ENCODE measurements at regions not wholly inside any gene's neighbourhood (a gene's known extent, or its start where the extent isn't known, plus 50 kb on each side); places are given as distances from the start of the nearest gene placed in this dataset.

- no peak for TF ChIP-seq CTCF (conservative IDR thresholded peaks at IDR 0.05; ENCODE audit: low read depth in 2 of 2)
- TF ChIP-seq EZH2 (IDR thresholded peaks at IDR 0.05; ENCODE audit: low read depth, unreplicated experiment), result no peak
Observed at GRCh38 chr13:63129995-63130394, 1714.3 kb upstream of the PCDH20 start.

Measured in GM23338 (cell line).